IPS-15b (cell line): ENCODE measurements at regions not wholly inside any gene's neighbourhood (a gene's known extent, or its start where the extent isn't known, plus 50 kb on each side); places are given as distances from the start of the nearest gene placed in this dataset.

Experiments
- H3K27me3 ChIP-seq: one replicate; pipeline ENCODE4 v1.6.1; 2013; ENCODE audit warnings: low read length; ENCODE audit not compliant: control insufficient read depth, insufficient read depth
- H3K36me3 ChIP-seq: one replicate; pipeline ENCODE4 v1.6.1; 2013; ENCODE audit warnings: low read length; ENCODE audit not compliant: control insufficient read depth, insufficient read depth
- H3K4me1 ChIP-seq: one replicate; pipeline ENCODE4 v1.6.1; 2013; ENCODE audit warnings: mild to moderate bottlenecking, low read length; ENCODE audit not compliant: control insufficient read depth, insufficient read depth
- H3K4me3 ChIP-seq: one replicate; pipeline ENCODE4 v1.5.1; 2013; ENCODE audit warnings: low read depth, low read length
- H3K9ac ChIP-seq: one replicate; pipeline ENCODE4 v1.6.1; 2013; ENCODE audit warnings: low read depth, mild to moderate bottlenecking, low read length
- H3K9me3 ChIP-seq: one replicate; pipeline ENCODE4 v1.6.1; 2013; ENCODE audit warnings: mild to moderate bottlenecking, low read length; ENCODE audit not compliant: control insufficient read depth, insufficient read depth

DNA sequence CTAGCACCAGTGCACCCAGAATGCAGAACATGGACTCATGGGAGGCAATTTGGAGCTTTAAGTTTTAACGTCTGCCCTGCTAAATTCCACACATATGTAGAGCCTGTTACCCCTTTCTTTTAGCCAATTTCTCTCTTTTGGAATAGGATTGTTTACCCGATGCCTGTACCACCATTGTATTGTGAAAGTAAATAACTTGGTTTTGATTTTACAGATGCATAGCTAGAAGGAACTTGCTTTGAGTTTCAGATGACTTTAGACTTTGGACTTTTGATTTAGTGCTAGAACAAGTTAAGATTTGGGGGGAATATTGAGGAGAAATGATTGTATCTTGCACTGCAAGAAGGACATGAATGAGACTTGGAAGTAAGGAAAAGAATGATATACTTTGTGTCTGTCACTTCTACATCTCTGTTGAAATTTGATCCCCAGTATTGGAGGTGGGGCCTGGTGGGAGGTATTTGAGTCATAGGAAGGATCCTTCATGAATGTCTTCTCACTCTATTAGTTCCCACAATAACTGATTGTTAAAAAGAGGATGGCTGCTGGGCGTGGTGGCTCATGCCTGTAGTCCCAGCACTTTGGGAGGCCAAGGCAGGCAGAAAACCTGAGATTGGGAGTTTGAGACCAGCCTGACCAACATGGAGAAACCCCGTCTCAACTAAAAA lies 794.8 kb upstream of the LCORL start:
- Histone ChIP-seq H3K4me3 (no peak overlapping the region), H3K9me3 (peaks cover 4% of the 10 kb centered on the region), H3K27me3 (no peaks in the 10 kb centered on the region), H3K9ac (no peak overlapping the region), H3K4me1 (no peaks in the 10 kb centered on the region), H3K36me3 (no peaks in the 10 kb centered on the region)

DNA sequence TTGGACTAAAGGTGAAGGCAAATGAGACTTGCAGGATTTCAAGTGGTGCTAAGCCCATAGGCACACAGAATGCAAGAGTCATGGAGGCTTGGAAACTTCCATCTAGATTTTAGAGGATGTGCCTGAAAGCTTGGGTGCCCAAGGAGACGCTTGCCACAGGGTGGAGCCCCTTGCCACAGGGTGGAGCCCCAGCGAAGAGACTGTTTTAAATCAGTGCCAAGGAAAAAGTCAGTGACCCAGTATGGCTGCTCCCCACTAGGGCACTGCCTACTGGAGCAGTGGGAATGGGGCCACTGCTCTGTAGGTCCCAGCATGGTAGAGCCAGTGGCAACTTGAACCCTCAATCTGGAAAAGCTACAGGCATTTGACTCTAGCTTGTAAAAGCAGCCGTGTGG lies 794.2 kb upstream of the LCORL start:
- Histone ChIP-seq H3K4me1 (no peaks in the 10 kb centered on the region), H3K4me3 (no peak overlapping the region), H3K27me3 (no peaks in the 10 kb centered on the region), H3K9me3 (peaks cover 4% of the 10 kb centered on the region), H3K36me3 (no peaks in the 10 kb centered on the region), H3K9ac (no peak overlapping the region)

GRCh38 chr4:18815081-18815778 lies 793.7 kb upstream of the LCORL start:
- H3K36me3 ChIP-seq: no peaks in the 10 kb centered on the region
- no peaks in the 10 kb centered on the region for H3K27me3 ChIP-seq
- no peaks in the 10 kb centered on the region for H3K4me1 ChIP-seq
- H3K9me3 ChIP-seq: peaks cover 4% of the 10 kb centered on the region
- H3K9ac ChIP-seq: no peak overlapping the region
- H3K4me3 ChIP-seq: no peak overlapping the region

- Histone ChIP-seq H3K27me3 (no peaks in the 10 kb centered on the region), H3K9ac (no peak overlapping the region), H3K36me3 (no peaks in the 10 kb centered on the region), H3K4me3 (no peak overlapping the region), H3K4me1 (no peaks in the 10 kb centered on the region), H3K9me3 (peaks cover 4% of the 10 kb centered on the region)
Measured at GRCh38 chr4:18813771-18814170, 792.2 kb upstream of the LCORL start.

DNA sequence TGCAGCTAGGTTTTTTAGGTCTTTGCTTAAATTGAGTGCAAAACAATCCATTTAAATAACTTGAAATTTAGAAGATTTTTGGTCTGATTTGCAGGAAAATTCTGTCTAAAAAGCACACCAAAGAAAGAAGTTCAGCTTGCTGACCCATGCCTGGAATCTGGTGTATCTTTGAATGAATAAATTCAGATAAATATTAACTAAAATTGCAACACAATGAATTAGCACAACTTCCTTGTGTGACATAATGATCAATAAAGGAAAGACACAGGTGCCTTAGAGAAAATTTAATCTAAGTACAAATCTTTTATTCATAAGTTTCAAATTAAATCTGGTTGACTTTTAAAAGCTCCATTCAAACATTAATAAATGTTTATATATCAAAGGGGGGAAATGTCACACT lies 791.5 kb upstream of the LCORL start:
- Histone ChIP-seq H3K27me3 (no peaks in the 10 kb centered on the region), H3K9me3 (peaks cover 4% of the 10 kb centered on the region), H3K4me3 (no peak overlapping the region), H3K36me3 (no peaks in the 10 kb centered on the region), H3K4me1 (no peaks in the 10 kb centered on the region), H3K9ac (no peak overlapping the region)

DNA sequence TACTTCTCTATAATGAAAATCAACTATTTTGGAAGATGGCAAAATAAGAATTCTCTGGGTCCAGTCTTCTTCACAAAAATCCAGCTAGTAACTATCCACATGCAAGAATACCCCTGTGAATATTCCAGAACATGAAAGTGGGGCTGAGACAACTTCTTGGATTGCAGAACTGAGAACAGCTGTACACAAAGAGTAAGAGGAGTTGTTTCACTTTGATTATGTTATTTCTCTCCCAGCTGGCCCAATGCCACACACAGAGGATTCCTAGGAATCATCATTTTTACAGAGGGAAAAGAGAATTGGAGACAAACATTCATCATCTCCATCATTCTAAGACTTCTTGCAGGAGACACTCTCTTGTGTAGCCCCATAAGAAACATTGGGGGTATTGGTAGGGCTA lies 782.2 kb upstream of the LCORL start:
- Histone ChIP-seq H3K4me1 (no peaks in the 10 kb centered on the region), H3K9me3 (no peaks in the 10 kb centered on the region), H3K9ac (no peak overlapping the region), H3K4me3 (no peak overlapping the region), H3K27me3 (no peaks in the 10 kb centered on the region), H3K36me3 (no peaks in the 10 kb centered on the region)

- Histone ChIP-seq H3K4me3 (no peak overlapping the region), H3K36me3 (no peaks in the 10 kb centered on the region), H3K9ac (no peak overlapping the region), H3K27me3 (no peaks in the 10 kb centered on the region), H3K9me3 (no peaks in the 10 kb centered on the region), H3K4me1 (no peaks in the 10 kb centered on the region)
Measured at GRCh38 chr4:18798123-18798522, 776.6 kb upstream of the LCORL start.

GRCh38 chr4:18795794-18796193 lies 774.2 kb upstream of the LCORL start:
- no peak overlapping the region for H3K4me3 ChIP-seq

DNA sequence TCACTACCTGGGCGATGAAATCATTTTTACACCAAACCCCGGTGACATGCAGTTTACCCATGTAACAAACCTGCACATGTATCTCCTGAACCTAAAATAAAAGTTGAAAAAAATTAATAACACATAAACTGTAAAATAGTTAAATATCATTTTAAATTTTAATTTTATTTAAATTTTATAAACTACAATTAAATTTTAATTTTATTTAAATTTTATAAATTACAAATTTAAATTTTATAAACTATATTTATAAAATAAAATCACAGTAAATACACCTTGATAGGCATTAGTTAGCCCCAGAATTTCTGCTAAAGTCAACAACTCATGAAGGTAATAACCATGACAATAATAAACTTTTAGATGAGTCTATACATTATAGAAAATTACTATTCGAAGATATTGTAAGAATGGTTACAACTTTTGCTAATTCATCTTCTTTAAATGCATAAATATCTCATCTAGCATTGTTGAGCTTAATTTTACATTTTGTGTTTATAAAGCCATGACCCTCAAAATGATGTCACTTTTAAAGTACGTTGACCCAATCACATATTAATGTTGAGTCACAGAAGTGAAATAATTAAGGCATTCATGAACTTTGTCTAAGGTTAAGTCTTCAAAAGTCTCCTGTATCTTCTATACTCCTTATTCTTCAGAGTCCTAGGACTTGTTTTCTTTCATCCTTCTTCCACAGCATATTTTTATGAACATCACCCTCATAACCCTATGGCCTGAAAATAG lies 755.8 kb upstream of the LCORL start:
- no peaks in the 10 kb centered on the region for H3K27me3 ChIP-seq
- no peak overlapping the region for H3K4me3 ChIP-seq
- no peak overlapping the region for H3K9ac ChIP-seq
- no peaks in the 10 kb centered on the region for H3K36me3 ChIP-seq
- no peaks in the 10 kb centered on the region for H3K4me1 ChIP-seq
- H3K9me3 ChIP-seq: no peaks in the 10 kb centered on the region

More at GRCh38 chr4:18795794-18796193, 774.2 kb upstream of the LCORL start:
- no peak overlapping the region for H3K9ac ChIP-seq
- no peaks in the 10 kb centered on the region for H3K9me3 ChIP-seq
- H3K4me1 ChIP-seq: no peaks in the 10 kb centered on the region
- H3K36me3 ChIP-seq: no peaks in the 10 kb centered on the region
- no peaks in the 10 kb centered on the region for H3K27me3 ChIP-seq

- no peaks in the 10 kb centered on the region for H3K36me3 ChIP-seq
- H3K4me1 ChIP-seq: no peaks in the 10 kb centered on the region
- H3K9me3 ChIP-seq: no peaks in the 10 kb centered on the region
Measured at GRCh38 chr4:18767921-18768320, 746.4 kb upstream of the LCORL start.

DNA sequence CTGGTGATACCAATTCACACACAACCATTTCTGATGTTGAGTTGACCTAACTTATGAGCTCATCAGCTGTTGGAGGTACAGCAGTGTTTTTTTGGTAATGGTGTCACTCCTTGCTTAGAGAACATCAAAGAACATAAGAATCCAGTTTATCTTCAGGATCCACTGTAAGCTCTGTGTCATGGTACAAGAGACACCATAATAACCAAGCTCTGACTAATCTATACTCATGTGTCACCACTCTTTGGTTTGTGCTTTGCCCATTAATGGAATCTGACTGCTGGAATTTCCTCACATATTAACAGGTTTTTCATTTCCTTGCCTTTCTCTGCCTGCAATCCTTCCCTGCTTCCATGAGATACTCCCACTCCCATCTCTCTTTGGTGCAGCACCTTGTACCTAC lies 735.1 kb upstream of the LCORL start:
- no peak overlapping the region for H3K4me3 ChIP-seq
- H3K4me1 ChIP-seq: no peaks in the 10 kb centered on the region
- no peak overlapping the region for H3K9ac ChIP-seq
- H3K9me3 ChIP-seq: no peaks in the 10 kb centered on the region
- H3K27me3 ChIP-seq: no peaks in the 10 kb centered on the region
- no peaks in the 10 kb centered on the region for H3K36me3 ChIP-seq

More at GRCh38 chr4:18767921-18768320, 746.4 kb upstream of the LCORL start:
- Histone ChIP-seq H3K9ac (no peak overlapping the region), H3K4me3 (no peak overlapping the region), H3K27me3 (no peaks in the 10 kb centered on the region)

DNA sequence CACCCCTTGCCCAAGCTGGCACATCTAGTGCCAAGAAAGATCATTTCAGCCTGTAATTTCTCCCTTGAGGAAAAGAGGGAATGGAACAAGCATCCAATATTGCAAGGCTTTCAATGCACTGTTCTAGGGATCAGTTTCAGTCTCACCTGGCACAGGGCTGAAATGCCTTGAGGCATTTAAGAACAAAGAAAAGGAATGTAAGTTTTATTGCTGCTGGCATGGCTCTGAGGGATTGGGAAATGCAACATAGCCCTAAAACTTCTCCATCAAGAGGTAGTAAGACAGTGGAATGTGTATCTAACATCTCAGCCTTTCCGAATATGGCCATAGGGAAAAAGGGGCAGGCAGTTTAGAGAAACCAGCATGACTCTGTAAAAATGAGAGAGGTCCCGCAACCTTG lies 732.6 kb upstream of the LCORL start:
- no peaks in the 10 kb centered on the region for H3K4me1 ChIP-seq
- H3K4me3 ChIP-seq: no peak overlapping the region

More for the DNA sequence above, 732.6 kb upstream of the LCORL start:
- H3K27me3 ChIP-seq: no peaks in the 10 kb centered on the region
- H3K9me3 ChIP-seq: no peaks in the 10 kb centered on the region
- H3K9ac ChIP-seq: no peak overlapping the region
- H3K36me3 ChIP-seq: no peaks in the 10 kb centered on the region
